Eye (tissue), 1 donor: ENCODE measurements at regions not wholly inside any gene's neighbourhood (a gene's known extent, or its start where the extent isn't known, plus 50 kb on each side); places are given as distances from the start of the nearest gene placed in this dataset.
A peak's percentile ranks its signal among the peaks of the same experiment; 100 is the strongest.

Source experiments
- DNase-seq: peaks from one replicate; pipeline ENCODE4 v3.0.0-alpha.2; 2015

GRCh38 chr19:30672926-30673325 is 300.7 kb downstream of the ZNF536 start:
- no peak for DNase-seq

GRCh38 chr19:30671622-30672051 is 299.5 kb downstream of the ZNF536 start:
- no peak for DNase-seq

GRCh38 chr19:30671367-30671619 is 299.1 kb downstream of the ZNF536 start:
- no peak for DNase-seq

- no peak for DNase-seq
Observed at GRCh38 chr19:30670562-30671366, 298.6 kb downstream of the ZNF536 start.

- no peak for DNase-seq
Observed at GRCh38 chr19:30670011-30670329, 297.8 kb downstream of the ZNF536 start.

- DNase-seq = peak; percentile 92
Observed at GRCh38 chr19:30669329-30670010, 297.3 kb downstream of the ZNF536 start.

GRCh38 chr19:30668521-30669155 is 296.5 kb downstream of the ZNF536 start:
- no peak for DNase-seq

- DNase-seq = no peak
Observed at GRCh38 chr19:30667746-30668145, 295.6 kb downstream of the ZNF536 start.

- no peak for DNase-seq
Observed at GRCh38 chr19:30667227-30667626, 295.0 kb downstream of the ZNF536 start.

GRCh38 chr19:30666301-30666803 is 294.2 kb downstream of the ZNF536 start:
- peak; percentile 86 for DNase-seq

GRCh38 chr19:30665449-30665848 is 293.3 kb downstream of the ZNF536 start:
- no peak for DNase-seq

- no peak for DNase-seq
Observed at GRCh38 chr19:30663611-30664174, 291.5 kb downstream of the ZNF536 start.

GRCh38 chr19:30662211-30662861 is 290.2 kb downstream of the ZNF536 start:
- DNase-seq = peak; percentile 83

GRCh38 chr19:30659638-30660037 is 287.5 kb downstream of the ZNF536 start:
- DNase-seq = no peak

GRCh38 chr19:30656520-30657100 is 284.4 kb downstream of the ZNF536 start:
- DNase-seq = no peak

- DNase-seq = no peak
Observed at GRCh38 chr19:30653646-30654386, 281.6 kb downstream of the ZNF536 start.

- no peak for DNase-seq
Observed at GRCh38 chr19:30652751-30653150, 280.6 kb downstream of the ZNF536 start.

GRCh38 chr19:30651691-30652090 is 279.5 kb downstream of the ZNF536 start:
- DNase-seq = no peak

GRCh38 chr19:30651066-30651465 is 278.9 kb downstream of the ZNF536 start:
- no peak for DNase-seq

- DNase-seq = peak; percentile 95
Observed at GRCh38 chr19:30649934-30650614, 277.9 kb downstream of the ZNF536 start.
